ENCODE measurements at regions not wholly inside any gene's neighbourhood (a gene's known extent, or its start where the extent isn't known, plus 50 kb on each side); places are given as distances from the start of the nearest gene placed in this dataset.

GRCh38 chr2:224242561-224242960 lies 159.3 kb downstream of the FAM124B start:
- TF ChIP-seq TARDBP (IDR thresholded peaks at IDR 0.05), result no peak
- TF ChIP-seq FOXA1 (IDR thresholded peaks at IDR 0.05), result no peak
- no peak for TF ChIP-seq ARNT (IDR thresholded peaks at IDR 0.05)
- TF ChIP-seq CTBP1 (IDR thresholded peaks at IDR 0.05; ENCODE audit: borderline replicate concordance), result no peak
- TF ChIP-seq NFRKB (IDR thresholded peaks at IDR 0.05), result no peak
- no peak for TF ChIP-seq ELF4 (IDR thresholded peaks at IDR 0.05)
- TF ChIP-seq HDGF (IDR thresholded peaks at IDR 0.05; ENCODE audit: borderline replicate concordance), result no peak
- TF ChIP-seq LEF1 (IDR thresholded peaks at IDR 0.05; ENCODE audit: borderline replicate concordance), result no peak
- no peak for TF ChIP-seq PKNOX1 (IDR thresholded peaks at IDR 0.05)

Data from HEK293T (cell line).